OCI-LY3 (cell line): ENCODE measurements at regions not wholly inside any gene's neighbourhood (a gene's known extent, or its start where the extent isn't known, plus 50 kb on each side); places are given as distances from the start of the nearest gene placed in this dataset.
"Not testable (repeated sequence)": the region's sequence is repeated elsewhere in the genome, so short reads cannot be mapped to it uniquely, and the experiment has no call there.

Source experiments
- H2AFZ ChIP-seq: fragments of 200-600, 300-600 bp; shearing (Covaris generic); 2 replicates; pipeline ENCODE4 v1.6.0; 2014; ENCODE audit warnings: antibody characterized with exemption, low read depth, low read length
- H3K27ac ChIP-seq: fragments of 200-600, 300-600 bp; sonication (generic); 2 replicates; pipeline ENCODE4 v1.5.1; 2014; ENCODE audit warnings: mild to moderate bottlenecking, low read length, moderate library complexity, mixed read lengths
- H3K27me3 ChIP-seq: fragments of 200-600, 300-600 bp; sonication (generic); 2 replicates; pipeline ENCODE4 v1.6.1; 2014; ENCODE audit warnings: low read depth, low read length, mixed read lengths
- H3K36me3 ChIP-seq: fragments of 200-600, 300-600 bp; sonication (generic); replicated peaks from 2 replicates; pipeline ENCODE3; 2014; ENCODE audit warnings: low read depth, low read length, mixed read lengths
- H3K4me1 ChIP-seq: fragments of 300-600, 200-600 bp; sonication (generic); 2 replicates; pipeline ENCODE4 v1.6.1; 2014; ENCODE audit warnings: low read length, mixed read lengths
- H3K4me2 ChIP-seq: fragments of 200-600, 300-600 bp; sonication (generic); 2 replicates; pipeline ENCODE4 v1.6.1; 2014; ENCODE audit warnings: low read length, mixed read lengths
- H3K4me3 ChIP-seq: fragments of 300-600, 200-600 bp; sonication (generic); 2 replicates; pipeline ENCODE4 v1.5.1; 2014; ENCODE audit warnings: antibody characterized with exemption, mild to moderate bottlenecking, low read length, moderate library complexity
- H3K79me2 ChIP-seq: fragments of 300-600, 200-600 bp; shearing (Covaris generic); 2 replicates; pipeline ENCODE4 v1.6.1; 2014; ENCODE audit warnings: mild to moderate bottlenecking, low read length, mixed read lengths
- H3K9ac ChIP-seq: fragments of 300-600, 200-600 bp; shearing (Covaris generic); 2 replicates; pipeline ENCODE4 v1.6.0; 2014; ENCODE audit warnings: mild to moderate bottlenecking, low read length, moderate library complexity
- H3K9me3 ChIP-seq: fragments of 200-600, 300-600 bp; shearing (Covaris generic); 2 replicates; pipeline ENCODE4 v1.6.1; 2014; ENCODE audit warnings: low read length, mixed read lengths; ENCODE audit not compliant: insufficient read depth
- H4K20me1 ChIP-seq: fragments of 200-600, 300-600 bp; sonication (generic); 2 replicates; pipeline ENCODE4 v1.6.1; 2016; ENCODE audit warnings: low read length, mixed read lengths; ENCODE audit not compliant: insufficient read depth
- CTCF ChIP-seq: fragments of 200-600, 300-600 bp; sonication (generic); IDR thresholded peaks from 2 replicates; pipeline ENCODE4 v1.5.1; 2014; ENCODE audit warnings: antibody characterized with exemption, low read length, low read depth
- EZH2phosphoT487 ChIP-seq: fragments of 200-600 bp; shearing (Covaris generic); IDR thresholded peaks from 2 replicates; pipeline ENCODE4 v1.6.1; 2018; ENCODE audit warnings: antibody characterized with exemption, mixed run types, low read depth

GRCh38 chr4:163237856-163238255 is 71.2 kb upstream of the NAF1 start:
- H3K27ac ChIP-seq, result no peak overlapping the region
- H3K9me3 ChIP-seq, result peaks cover 13% of the 10 kb centered on the region; the same call in 1 of the 2 replicates
- H3K36me3 ChIP-seq, result peaks cover 4% of the 10 kb centered on the region
- no peaks in the 10 kb centered on the region for H3K27me3 ChIP-seq
- peaks cover 9% of the 10 kb centered on the region for H3K4me1 ChIP-seq
- no peaks in the 10 kb centered on the region for H4K20me1 ChIP-seq
- H3K9ac ChIP-seq, result no peak overlapping the region
- H3K4me2 ChIP-seq, result no peak overlapping the region
- H3K4me3 ChIP-seq, result no peak overlapping the region
- H3K79me2 ChIP-seq, result no peaks in the 10 kb centered on the region
- TF ChIP-seq EZH2phosphoT487, result no peak
- TF ChIP-seq CTCF, result no peak
- H2AFZ ChIP-seq, result no peak overlapping the region; the same call in 1 of the 2 replicates

GRCh38 chr4:163236389-163236788 is 69.7 kb upstream of the NAF1 start:
- H3K9ac ChIP-seq, H3K27ac ChIP-seq, H2AFZ ChIP-seq, H3K27me3 ChIP-seq, H3K79me2 ChIP-seq, H3K4me2 ChIP-seq, H3K4me1 ChIP-seq, H3K36me3 ChIP-seq, H4K20me1 ChIP-seq, H3K4me3 ChIP-seq: not testable (repeated sequence)
- H3K9me3 ChIP-seq, result peaks cover 13% of the 10 kb centered on the region; the same call in 1 of the 2 replicates

- H3K4me3 ChIP-seq, result no peak overlapping the region
- H3K4me2 ChIP-seq, result no peak overlapping the region
Measured at GRCh38 chr4:163233321-163233720, 66.6 kb upstream of the NAF1 start.

GRCh38 chr4:163228648-163229047 is 62.0 kb upstream of the NAF1 start:
- peaks cover 19% of the 10 kb centered on the region; the same call in 1 of the 2 replicates for H3K9me3 ChIP-seq
- TF ChIP-seq CTCF (no peak), EZH2phosphoT487 (no peak)
- no peaks in the 10 kb centered on the region for H3K27me3 ChIP-seq
- peaks cover 8% of the 10 kb centered on the region for H3K4me1 ChIP-seq
- peaks cover 13% of the 10 kb centered on the region for H3K36me3 ChIP-seq
- H3K27ac ChIP-seq, result peak overlapping the region; percentile 57; the same call in 1 of the 2 replicates
- no peak overlapping the region for H3K4me3 ChIP-seq
- H3K4me2 ChIP-seq, result no peak overlapping the region
- H3K9ac ChIP-seq, result no peak overlapping the region
- H2AFZ ChIP-seq, result peak overlapping the region; percentile 13; the same call in 1 of the 2 replicates
- H4K20me1 ChIP-seq, result no peaks in the 10 kb centered on the region
- no peaks in the 10 kb centered on the region for H3K79me2 ChIP-seq

More at GRCh38 chr4:163233321-163233720, 66.6 kb upstream of the NAF1 start:
- Histone ChIP-seq H2AFZ (no peak overlapping the region), H3K9me3 (peaks cover 23% of the 10 kb centered on the region; the same call in 1 of the 2 replicates), H4K20me1 (no peaks in the 10 kb centered on the region), H3K27me3 (no peaks in the 10 kb centered on the region), H3K27ac (no peak overlapping the region), H3K36me3 (peaks cover 8% of the 10 kb centered on the region), H3K79me2 (no peaks in the 10 kb centered on the region), H3K4me1 (peaks cover 3% of the 10 kb centered on the region), H3K9ac (no peak overlapping the region)
- TF ChIP-seq CTCF (no peak), EZH2phosphoT487 (no peak)

GRCh38 chr4:163221467-163221866 is 54.8 kb upstream of the NAF1 start:
- H4K20me1 ChIP-seq, result no peaks in the 10 kb centered on the region
- H3K27me3 ChIP-seq, result no peaks in the 10 kb centered on the region
- no peak overlapping the region for H3K9ac ChIP-seq
- peaks cover 21% of the 10 kb centered on the region for H3K4me1 ChIP-seq
- no peak overlapping the region for H2AFZ ChIP-seq
- H3K4me2 ChIP-seq, result no peak overlapping the region
- no peaks in the 10 kb centered on the region for H3K9me3 ChIP-seq
- no peak overlapping the region for H3K27ac ChIP-seq
- no peak for TF ChIP-seq CTCF
- no peaks in the 10 kb centered on the region for H3K36me3 ChIP-seq
- H3K4me3 ChIP-seq, result no peak overlapping the region
- H3K79me2 ChIP-seq, result no peaks in the 10 kb centered on the region
